Neuronal stem cell (in vitro differentiated cells): ENCODE measurements at regions not wholly inside any gene's neighbourhood (a gene's known extent, or its start where the extent isn't known, plus 50 kb on each side); places are given as distances from the start of the nearest gene placed in this dataset.

ENCODE experiments used
- DNase-seq: peaks from one replicate; pipeline ENCODE4 v3.0.0-alpha.2; 2013; ENCODE audit warnings: low spot score
- H2AFZ ChIP-seq: one replicate; pipeline ENCODE4 v1.6.1; 2013; ENCODE audit warnings: mild to moderate bottlenecking, low read length, inconsistent platforms
- H2AK5ac ChIP-seq: 2 replicates; pipeline ENCODE4 v1.6.1; 2013; ENCODE audit warnings: low read depth, mild to moderate bottlenecking, inconsistent platforms, low read length, moderate library complexity, mixed read lengths
- H2BK120ac ChIP-seq: 2 replicates; pipeline ENCODE4 v1.6.1; 2013; ENCODE audit warnings: low read depth, mild to moderate bottlenecking, inconsistent platforms, low read length, moderate library complexity, mixed read lengths
- H2BK12ac ChIP-seq: one replicate; pipeline ENCODE4 v1.6.1; 2013; ENCODE audit warnings: low read length, inconsistent platforms
- H2BK15ac ChIP-seq: 2 replicates; pipeline ENCODE4 v1.6.1; 2013; ENCODE audit warnings: mild to moderate bottlenecking, low read length, inconsistent platforms, mixed read lengths
- H2BK5ac ChIP-seq: one replicate; pipeline ENCODE4 v1.6.1; 2013; ENCODE audit warnings: inconsistent platforms, mild to moderate bottlenecking, low read length, moderate library complexity
- H3K14ac ChIP-seq: one replicate; pipeline ENCODE4 v1.6.1; 2013; ENCODE audit warnings: low read length, inconsistent platforms
- H3K18ac ChIP-seq: 2 replicates; pipeline ENCODE4 v1.6.1; 2013; ENCODE audit warnings: low read length, inconsistent platforms
- H3K23ac ChIP-seq: 2 replicates; pipeline ENCODE4 v1.6.1; 2013; ENCODE audit warnings: low read depth, mild to moderate bottlenecking, mixed read lengths, low read length, inconsistent platforms; ENCODE audit not compliant: poor library complexity
- H3K27ac ChIP-seq: replicated peaks from 3 replicates; pipeline ENCODE4 v1.5.1; 2013; ENCODE audit warnings: low read length, inconsistent platforms
- H3K27me3 ChIP-seq, 3 experiments: 2 replicates each; pipeline ENCODE4 v1.6.1; 2013; ENCODE audit warnings: low read length in 3 of 3, mild to moderate bottlenecking in 2 of 3, inconsistent platforms in 1 of 3, low read depth in 1 of 3, mixed read lengths in 1 of 3, moderate library complexity in 1 of 3; ENCODE audit not compliant: control insufficient read depth in 3 of 3, insufficient read depth in 3 of 3
- H3K36me3 ChIP-seq, 2 donors: replicated peaks in 1 of 2; 2 replicates each; pipeline ENCODE4 v1.6.1; 2013; ENCODE audit warnings: low read length in 2 of 2; ENCODE audit not compliant: control insufficient read depth in 2 of 2, insufficient read depth in 2 of 2
- H3K4ac ChIP-seq: 2 replicates; pipeline ENCODE4 v1.6.1; 2013; ENCODE audit warnings: inconsistent platforms, mild to moderate bottlenecking, low read length, moderate library complexity
- H3K4me1 ChIP-seq, 2 donors: 1 replicate in 1 of 2; 2 replicates in 1 of 2; pipeline ENCODE4 v1.6.1; 2013; ENCODE audit warnings: low read length in 2 of 2, low read depth in 1 of 2; ENCODE audit not compliant: control insufficient read depth in 2 of 2, insufficient read depth in 1 of 2
- H3K4me2 ChIP-seq: one replicate; pipeline ENCODE4 v1.6.1; 2013; ENCODE audit warnings: mild to moderate bottlenecking, low read length, inconsistent platforms; ENCODE audit not compliant: insufficient read depth, poor library complexity, severe bottlenecking
- H3K4me3 ChIP-seq, 2 donors: 2 replicates each; pipeline ENCODE4 v1.5.1; 2013; ENCODE audit warnings: low read length in 2 of 2, mild to moderate bottlenecking in 2 of 2, inconsistent platforms in 1 of 2, moderate library complexity in 1 of 2
- H3K79me1 ChIP-seq: one replicate; pipeline ENCODE4 v1.6.1; 2013; ENCODE audit warnings: low read depth, mild to moderate bottlenecking, inconsistent platforms, low read length, moderate library complexity
- H3K9ac ChIP-seq: one replicate; pipeline ENCODE4 v1.6.1; 2013; ENCODE audit warnings: mild to moderate bottlenecking, low read depth, low read length, inconsistent platforms; ENCODE audit not compliant: poor library complexity
- H3K9me3 ChIP-seq, 2 donors: replicated peaks in 1 of 2; 2 replicates each; pipeline versions ENCODE3 to v1.6.1; 2013; ENCODE audit warnings: low read length in 2 of 2, mild to moderate bottlenecking in 2 of 2, inconsistent platforms in 1 of 2, low read depth in 1 of 2, mixed read lengths in 1 of 2, moderate library complexity in 1 of 2; ENCODE audit not compliant: control insufficient read depth in 2 of 2, insufficient read depth in 1 of 2
- H4K8ac ChIP-seq: one replicate; pipeline ENCODE4 v1.6.1; 2013; ENCODE audit warnings: low read depth, mild to moderate bottlenecking, inconsistent platforms, low read length, moderate library complexity
- H4K91ac ChIP-seq: one replicate; pipeline ENCODE4 v1.6.1; 2013; ENCODE audit warnings: low read length, low read depth, mild to moderate bottlenecking, inconsistent platforms; ENCODE audit not compliant: poor library complexity
- WGBS, 2 donors: extraction: QIAGEN DNeasy Blood & Tissue Kit; methylation state at CpG; one replicate each; pipeline ENCODE4 v1.1.7; 2013; ENCODE audit warnings: missing lambda C conversion rate in 2 of 2, mixed read lengths in 1 of 2; ENCODE audit not compliant: insufficient read length in 2 of 2, insufficient replicate concordance in 1 of 2; ENCODE audit errors: extremely low coverage in 2 of 2; 5-methylcytosine and 5-hydroxymethylcytosine counted together

DNA sequence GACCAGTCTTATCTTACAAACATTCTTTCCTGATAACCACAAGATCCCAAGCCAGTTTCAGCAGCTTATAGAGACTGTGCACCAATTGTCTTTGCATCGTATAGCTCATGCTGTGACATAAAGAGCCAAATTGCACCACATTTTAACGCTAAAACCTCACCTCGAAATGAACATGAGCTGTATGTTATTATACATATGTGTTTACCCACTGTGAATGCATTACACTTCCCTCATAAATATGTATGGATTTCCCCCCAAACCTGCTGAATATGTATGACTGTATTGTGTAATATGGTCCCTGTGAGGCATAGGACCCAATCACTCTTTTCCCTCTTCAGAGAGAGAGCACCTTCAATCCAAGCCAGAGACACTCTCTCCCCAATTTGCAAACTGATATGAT lies 692.4 kb downstream of the NLGN4X start:
- Histone ChIP-seq H2BK120ac (no peak overlapping the region), H3K27me3 (no peaks in the 10 kb centered on the region), H3K79me1 (no peaks in the 10 kb centered on the region), H2BK12ac (no peak overlapping the region), H3K23ac (no peak overlapping the region), H3K4ac (no peak overlapping the region), H3K14ac (no peak overlapping the region), H2AK5ac (no peak overlapping the region), H4K8ac (no peak overlapping the region), H2AFZ (no peak overlapping the region), H3K27ac (no peak overlapping the region), H4K91ac (no peak overlapping the region), H3K4me2 (no peak overlapping the region), H3K4me3 (no peak overlapping the region), H2BK5ac (no peak overlapping the region), H3K9ac (no peak overlapping the region), H3K36me3 (no peaks in the 10 kb centered on the region), H3K4me1 (no peaks in the 10 kb centered on the region), H3K18ac (no peak overlapping the region), H2BK15ac (no peak overlapping the region), H3K9me3 (no peaks in the 10 kb centered on the region)
- DNase-seq = no peak
- WGBS, 2 donors = no CpG with 5 or more reads among the region's 3 CpGs

DNA sequence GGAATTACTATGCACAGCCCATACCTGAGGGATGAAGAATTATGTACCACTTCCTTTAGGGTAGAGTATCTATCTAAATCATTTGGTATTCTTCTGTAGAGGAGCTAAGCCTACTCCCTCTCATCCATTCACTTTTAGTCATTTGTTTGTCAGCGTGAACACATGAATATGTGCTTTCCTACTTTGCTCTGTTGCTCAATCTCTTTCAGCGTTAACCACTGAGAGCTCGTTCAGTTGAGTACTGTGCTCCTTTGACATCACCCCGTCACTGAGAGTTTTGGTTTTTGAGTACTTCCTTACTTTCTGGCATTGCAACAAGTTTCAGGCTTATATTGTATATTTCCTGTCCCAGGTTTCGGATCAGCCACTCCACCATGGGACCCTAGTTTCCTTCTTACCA lies 700.6 kb downstream of the NLGN4X start:
- Histone ChIP-seq H3K18ac (no peak overlapping the region), H4K91ac (no peak overlapping the region), H3K9ac (no peak overlapping the region), H2BK12ac (no peak overlapping the region), H3K79me1 (no peaks in the 10 kb centered on the region), H3K4ac (no peak overlapping the region), H3K4me1 (no peaks in the 10 kb centered on the region), H3K27ac (no peak overlapping the region), H2BK120ac (no peak overlapping the region), H2AK5ac (no peak overlapping the region), H2BK5ac (no peak overlapping the region), H3K23ac (no peak overlapping the region), H3K4me3 (no peak overlapping the region), H2BK15ac (no peak overlapping the region), H3K14ac (no peak overlapping the region), H3K9me3 (no peaks in the 10 kb centered on the region), H4K8ac (no peak overlapping the region), H3K27me3 (no peaks in the 10 kb centered on the region), H2AFZ (no peak overlapping the region), H3K4me2 (no peak overlapping the region), H3K36me3 (no peaks in the 10 kb centered on the region)
- no peak for DNase-seq
- whole genome bisulfite sequencing, 2 donors = no CpG with 5 or more reads among the region's 5 CpGs

DNA sequence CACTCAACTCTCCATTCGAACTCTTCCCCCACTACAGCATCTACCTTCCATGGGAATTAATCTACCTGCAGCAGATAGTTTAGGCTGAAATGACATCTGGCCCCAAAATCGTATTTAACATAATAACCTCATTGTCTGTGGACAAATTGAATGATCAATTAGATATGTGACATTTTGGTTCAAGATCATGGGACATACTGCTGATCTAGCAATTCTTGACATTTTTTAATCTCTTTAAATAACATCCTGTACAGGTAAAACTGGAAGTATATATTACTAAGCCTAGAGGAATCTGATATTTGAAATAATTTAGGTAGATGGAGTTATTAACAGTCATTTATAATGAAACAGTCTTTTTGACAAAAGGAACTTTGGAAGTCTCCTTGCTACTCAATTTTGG lies 702.5 kb downstream of the NLGN4X start:
- Histone ChIP-seq H4K8ac (no peak overlapping the region), H3K27me3 (no peaks in the 10 kb centered on the region), H3K23ac (no peak overlapping the region), H3K4me2 (no peak overlapping the region), H2BK15ac (no peak overlapping the region), H3K79me1 (no peaks in the 10 kb centered on the region), H4K91ac (no peak overlapping the region), H2AK5ac (no peak overlapping the region), H2BK5ac (no peak overlapping the region), H3K36me3 (no peaks in the 10 kb centered on the region), H2BK12ac (no peak overlapping the region), H3K9me3 (no peaks in the 10 kb centered on the region), H3K9ac (no peak overlapping the region), H2AFZ (no peak overlapping the region), H3K18ac (no peak overlapping the region), H3K4ac (no peak overlapping the region), H3K4me3 (no peak overlapping the region), H3K4me1 (no peaks in the 10 kb centered on the region), H2BK120ac (no peak overlapping the region), H3K14ac (no peak overlapping the region), H3K27ac (no peak overlapping the region)
- no CpG with 5 or more reads among the region's 2 CpGs for WGBS, 2 donors
- DNase-seq = no peak

DNA sequence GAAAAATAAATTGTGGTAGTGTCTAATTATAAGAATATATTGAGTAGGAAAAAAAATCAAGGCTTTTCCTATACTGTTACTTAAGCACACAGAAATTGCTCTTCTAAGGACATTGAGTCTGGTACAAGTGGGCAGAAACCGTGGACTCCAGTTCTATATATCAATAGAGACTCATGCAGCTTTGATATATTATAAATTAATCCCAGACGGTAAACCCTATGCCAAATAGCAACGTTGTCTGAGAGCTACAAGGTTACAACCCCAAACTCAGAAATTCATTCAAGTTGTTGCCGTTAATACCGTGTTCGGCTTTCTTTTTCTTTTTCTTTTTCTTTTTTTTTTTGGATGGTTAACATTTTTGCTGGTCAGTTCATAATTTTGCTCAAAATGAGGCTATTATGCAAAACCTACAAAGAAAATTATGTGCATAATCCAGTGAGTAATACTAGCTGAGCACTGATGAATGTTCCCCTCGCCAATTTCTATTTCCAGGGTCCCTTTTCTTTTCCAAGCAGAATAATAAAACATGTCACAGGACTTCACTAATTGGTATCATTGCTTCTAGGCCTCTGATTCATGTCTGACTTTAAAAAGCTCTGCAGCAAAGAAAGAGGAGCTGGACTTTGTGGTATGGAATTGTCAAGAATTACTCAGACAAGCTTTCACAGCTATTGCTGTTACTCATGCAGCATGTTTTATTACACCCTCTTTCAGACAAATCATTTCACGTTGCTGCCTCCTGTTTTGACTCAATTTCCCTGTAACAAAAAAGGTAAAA lies 737.7 kb downstream of the NLGN4X start:
- Histone ChIP-seq H2AFZ (no peak overlapping the region), H2BK12ac (no peak overlapping the region), H3K23ac (no peak overlapping the region), H3K4ac (no peak overlapping the region), H3K4me1 (no peaks in the 10 kb centered on the region), H3K79me1 (no peaks in the 10 kb centered on the region), H3K14ac (no peak overlapping the region), H3K36me3 (no peaks in the 10 kb centered on the region), H4K8ac (no peak overlapping the region), H3K18ac (no peak overlapping the region), H2AK5ac (no peak overlapping the region), H3K9ac (no peak overlapping the region), H3K4me2 (no peak overlapping the region), H2BK5ac (no peak overlapping the region), H3K9me3 (no peaks in the 10 kb centered on the region), H3K4me3 (no peak overlapping the region), H2BK15ac (no peak overlapping the region), H2BK120ac (no peak overlapping the region), H3K27ac (no peak overlapping the region), H4K91ac (no peak overlapping the region), H3K27me3 (no peaks in the 10 kb centered on the region)
- no peak for DNase-seq
- no CpG with 5 or more reads among the region's 8 CpGs for WGBS, 2 donors
